SK-N-MC (cell line): ENCODE measurements at regions not wholly inside any gene's neighbourhood (a gene's known extent, or its start where the extent isn't known, plus 50 kb on each side); places are given as distances from the start of the nearest gene placed in this dataset.
"Not testable (repeated sequence)": the region's sequence is repeated elsewhere in the genome, so short reads cannot be mapped to it uniquely, and the experiment has no call there.

Experiments
- EZH2 ChIP-seq: fragments of 200-600 bp; sonication (generic); IDR thresholded peaks from one replicate; pipeline ENCODE4 v1.6.1; 2017; ENCODE audit warnings: antibody characterized with exemption
- POLR2AphosphoS5 ChIP-seq: IDR thresholded peaks from 2 replicates; pipeline ENCODE4 v1.6.1; 2012; ENCODE audit warnings: mild to moderate bottlenecking, low read depth, low read length, borderline replicate concordance

- not testable (repeated sequence) for TF ChIP-seq POLR2AphosphoS5, EZH2
These were observed 138.5 kb downstream of the MRPL57 start for GRCh38 chr13:21314976-21315375.
